Psoas muscle (tissue), 7 donors: ENCODE measurements at regions not wholly inside any gene's neighbourhood (a gene's known extent, or its start where the extent isn't known, plus 50 kb on each side); places are given as distances from the start of the nearest gene placed in this dataset.

Experiments used
- ATAC-seq, 4 donors: fragments of 200-7000 bp; cut with Tn5 transposase; one replicate each; pipeline ENCODE4 v1.9.1; 2020; ENCODE audit warnings: moderate library complexity in 3 of 4, mild to moderate bottlenecking in 2 of 4
- DNase-seq, 2 donors: peaks; one replicate each; pipeline ENCODE4 v3.0.0-alpha.2; 2020
- H3K27ac ChIP-seq: fragments of 200-600 bp; one replicate; pipeline ENCODE4 v1.8.0; 2022
- H3K27me3 ChIP-seq, 3 donors: fragments of 200-600 bp in 1 of 3; one replicate each; pipeline versions ENCODE4 v1.6.1 to v1.8.0; 2013 to 2022; ENCODE audit warnings: low read length in 2 of 3, mild to moderate bottlenecking in 2 of 3, moderate library complexity in 1 of 3; ENCODE audit not compliant: insufficient read depth in 3 of 3
- H3K36me3 ChIP-seq, 2 donors: fragments of 200-600 bp in 1 of 2; one replicate each; pipeline versions ENCODE4 v1.6.1 to v1.8.0; 2013 to 2022; ENCODE audit warnings: low read depth in 1 of 2, mild to moderate bottlenecking in 1 of 2, moderate library complexity in 1 of 2; ENCODE audit not compliant: insufficient read depth in 1 of 2
- H3K4me1 ChIP-seq: fragments of 200-600 bp; one replicate; pipeline ENCODE4 v1.8.0; 2022
- H3K4me3 ChIP-seq: fragments of 200-600 bp; one replicate; pipeline ENCODE4 v1.8.0; 2022; ENCODE audit warnings: mild to moderate bottlenecking
- H3K9me3 ChIP-seq: fragments of 200-600 bp; one replicate; pipeline ENCODE4 v1.8.0; 2022
- WGBS, 3 donors: extraction: QIAGEN DNeasy Blood & Tissue Kit; methylation state at CpG; one replicate each; pipeline versions ENCODE4 v1.1.6 to v1.1.7; 2013; 5-methylcytosine and 5-hydroxymethylcytosine counted together
- intact Hi-C, 2 donors: fragments of 100-400 bp; cut with DNase I; formaldehyde crosslinking; loops; one replicate each; pipeline versions ENCODE4 v1.11.0 to v1.14.2; 2022
- TF ChIP-seq, protein P1 (sequence below): fragments of 200-600 bp; IDR thresholded peaks from one replicate; pipeline ENCODE4 v1.8.0; 2022; ENCODE audit warnings: antibody characterized with exemption
- donor health status: healthy with polysubstance abuse.
- donor health status: DM: no; HTN: no; CAD: no; lungs with moderate emphysema.
- donor health status: Bipolar disorder and iron deficiency.
- donor health status: healthy.
- donor health status: DM: yes; HTN: yes; CAD: no.
- donor health status: DM: no; HTN: no; CAD: no.
- donor health status: DM: yes; HTN: yes; CAD: no.

DNA sequence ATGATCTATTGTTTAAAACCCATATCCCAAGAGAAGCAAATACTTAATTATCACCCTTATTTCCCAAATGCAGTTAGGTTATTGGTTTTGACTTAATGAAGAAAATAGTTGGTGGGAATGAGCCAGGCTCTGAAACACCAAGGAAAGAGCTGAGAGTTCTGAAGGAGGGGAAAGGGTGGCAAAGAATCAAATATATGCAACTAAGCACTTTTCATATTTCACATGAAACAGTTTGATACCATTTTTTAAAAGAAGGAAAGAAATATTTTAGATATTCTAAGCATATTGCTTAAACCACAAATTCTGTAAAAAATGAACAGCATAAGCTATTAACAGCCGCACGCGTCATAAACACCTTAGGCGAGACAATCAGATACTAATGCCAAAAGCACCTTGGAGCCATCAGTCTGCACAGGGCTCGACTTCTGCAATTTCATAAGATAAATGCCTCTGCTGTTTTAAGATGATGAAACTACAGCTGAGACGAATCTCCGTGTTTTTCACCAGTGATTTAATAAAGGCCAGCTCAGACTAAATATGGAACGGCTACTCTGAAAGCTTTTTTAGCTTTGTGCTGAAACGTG, 371.7 kb downstream of the EN1 start:
- WGBS, 3 donors: 88 to 89% (median 88%) methylated on average over 9 of the region's 9 CpGs
- no peak for DNase-seq
- H3K27ac ChIP-seq: no peak overlapping the region
- H3K36me3 ChIP-seq: no peaks in the 10 kb centered on the region
- intact Hi-C loops: no loop called here
- H3K4me1 ChIP-seq: no peaks in the 10 kb centered on the region
- TF ChIP-seq, protein P1, sequence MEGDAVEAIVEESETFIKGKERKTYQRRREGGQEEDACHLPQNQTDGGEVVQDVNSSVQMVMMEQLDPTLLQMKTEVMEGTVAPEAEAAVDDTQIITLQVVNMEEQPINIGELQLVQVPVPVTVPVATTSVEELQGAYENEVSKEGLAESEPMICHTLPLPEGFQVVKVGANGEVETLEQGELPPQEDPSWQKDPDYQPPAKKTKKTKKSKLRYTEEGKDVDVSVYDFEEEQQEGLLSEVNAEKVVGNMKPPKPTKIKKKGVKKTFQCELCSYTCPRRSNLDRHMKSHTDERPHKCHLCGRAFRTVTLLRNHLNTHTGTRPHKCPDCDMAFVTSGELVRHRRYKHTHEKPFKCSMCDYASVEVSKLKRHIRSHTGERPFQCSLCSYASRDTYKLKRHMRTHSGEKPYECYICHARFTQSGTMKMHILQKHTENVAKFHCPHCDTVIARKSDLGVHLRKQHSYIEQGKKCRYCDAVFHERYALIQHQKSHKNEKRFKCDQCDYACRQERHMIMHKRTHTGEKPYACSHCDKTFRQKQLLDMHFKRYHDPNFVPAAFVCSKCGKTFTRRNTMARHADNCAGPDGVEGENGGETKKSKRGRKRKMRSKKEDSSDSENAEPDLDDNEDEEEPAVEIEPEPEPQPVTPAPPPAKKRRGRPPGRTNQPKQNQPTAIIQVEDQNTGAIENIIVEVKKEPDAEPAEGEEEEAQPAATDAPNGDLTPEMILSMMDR: no peak
- H3K27me3 ChIP-seq: no peaks in the 10 kb centered on the region
- H3K9me3 ChIP-seq: no peaks in the 10 kb centered on the region
- no peak overlapping the region for H3K4me3 ChIP-seq
- no peak for ATAC-seq

DNA sequence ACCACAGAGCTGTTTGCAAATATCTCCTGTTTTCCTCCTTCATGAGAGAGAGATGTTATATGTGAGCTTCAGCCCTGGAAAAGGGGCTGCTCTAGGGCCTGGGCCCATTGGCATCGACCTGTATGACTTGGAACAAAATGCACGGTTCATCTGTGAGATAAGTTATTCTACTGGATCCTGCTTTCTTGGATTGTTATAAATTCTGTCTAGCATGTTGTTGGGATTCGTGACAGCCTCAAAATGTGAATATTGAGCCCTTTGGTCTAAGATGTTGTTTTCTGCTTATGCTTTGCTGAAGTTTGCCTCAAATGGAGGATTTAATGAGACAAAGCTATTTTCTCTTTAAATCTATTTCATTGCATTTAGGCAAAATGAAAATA, 372.9 kb downstream of the EN1 start:
- TF ChIP-seq, protein P1: no peak
- no peak for ATAC-seq
- 64 to 72% (median 69%) methylated on average over 3 of the region's 3 CpGs for whole genome bisulfite sequencing, 3 donors

DNA sequence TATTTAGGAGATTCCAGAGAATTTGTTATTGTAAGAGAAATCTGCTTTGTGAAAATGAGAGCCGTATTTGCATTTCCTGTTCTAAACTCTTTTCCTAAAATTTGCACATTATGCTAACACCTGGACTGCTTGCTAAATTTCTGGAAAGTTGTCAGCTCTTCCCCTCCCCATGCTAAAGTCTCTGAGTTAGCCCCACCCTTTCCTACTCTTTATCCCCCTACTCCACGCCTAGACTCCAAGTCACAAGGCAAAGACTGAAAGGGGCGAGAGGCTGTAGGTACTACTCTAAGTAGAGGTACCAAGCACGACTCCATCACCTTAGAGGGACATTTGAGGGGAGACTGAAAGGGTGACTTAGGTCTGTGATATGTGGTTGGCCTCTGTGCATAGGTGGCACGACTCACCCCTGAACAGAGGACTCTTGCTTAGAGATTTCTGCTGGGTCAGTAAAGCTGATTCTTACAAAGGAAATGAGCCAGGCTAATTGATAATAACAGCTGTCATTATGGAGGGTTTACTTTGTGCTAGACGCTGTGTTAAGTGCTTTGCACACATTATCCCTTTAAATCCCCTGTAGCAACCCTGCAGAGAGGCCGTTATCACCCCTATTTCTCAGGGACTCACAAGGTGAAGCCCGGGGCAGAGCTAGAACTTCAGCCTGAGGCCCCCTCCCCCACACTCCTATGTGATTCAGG, 373.5 kb downstream of the EN1 start:
- WGBS, 3 donors: 43 to 45% (median 45%) methylated on average over 8 of the region's 8 CpGs

More for the DNA sequence above, 372.9 kb downstream of the EN1 start:
- Histone ChIP-seq H3K4me3 (no peak overlapping the region), H3K4me1 (no peaks in the 10 kb centered on the region), H3K36me3 (no peaks in the 10 kb centered on the region), H3K9me3 (no peaks in the 10 kb centered on the region), H3K27me3 (no peaks in the 10 kb centered on the region), H3K27ac (no peak overlapping the region)
- intact Hi-C loops: no loop called here
- DNase-seq: no peak

DNA sequence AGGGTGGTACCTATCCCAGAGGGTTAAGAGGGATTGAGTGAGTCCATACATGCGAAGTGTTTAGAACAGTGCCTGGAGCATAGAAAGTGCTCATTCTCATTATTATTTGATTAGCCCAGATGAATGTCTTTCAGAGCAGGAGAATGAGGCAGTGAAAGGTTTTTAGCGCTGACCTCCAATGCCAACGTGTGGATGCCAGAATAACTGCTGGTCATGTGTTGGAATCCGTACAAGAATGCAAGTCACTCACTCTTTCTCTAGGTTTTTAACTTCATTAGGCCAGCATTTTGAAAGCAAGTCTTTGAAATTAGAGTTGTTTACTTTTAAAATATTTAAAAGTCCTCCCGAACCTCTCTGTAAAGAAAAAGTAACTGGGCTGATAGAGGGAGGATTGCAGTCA, 374.2 kb downstream of the EN1 start:
- ATAC-seq (no peak), DNase-seq (no peak)
- Histone ChIP-seq H3K27ac (no peak overlapping the region), H3K27me3 (no peaks in the 10 kb centered on the region), H3K36me3 (no peaks in the 10 kb centered on the region), H3K9me3 (no peaks in the 10 kb centered on the region), H3K4me1 (no peaks in the 10 kb centered on the region), H3K4me3 (no peak overlapping the region)
- 33 to 38% (median 33%) methylated on average over 5 of the region's 5 CpGs for WGBS, 3 donors
- intact Hi-C loops: no loop called here
- TF ChIP-seq, protein P1: no peak

More for the DNA sequence above, 373.5 kb downstream of the EN1 start:
- H3K4me3 ChIP-seq: no peak overlapping the region
- no peaks in the 10 kb centered on the region for H3K27me3 ChIP-seq
- DNase-seq: no peak
- H3K4me1 ChIP-seq: no peaks in the 10 kb centered on the region
- no peaks in the 10 kb centered on the region for H3K9me3 ChIP-seq
- ATAC-seq: no peak
- intact Hi-C loops: no loop called here
- no peak overlapping the region for H3K27ac ChIP-seq
- H3K36me3 ChIP-seq: no peaks in the 10 kb centered on the region
- TF ChIP-seq, protein P1: no peak
